Hematopoietic multipotent progenitor cell treated with erythropoietin and hydrocortisone succinate and interleukin-3 and kit ligand, for 4 days (in vitro differentiated cells): ENCODE measurements at regions not wholly inside any gene's neighbourhood (a gene's known extent, or its start where the extent isn't known, plus 50 kb on each side); places are given as distances from the start of the nearest gene placed in this dataset.
A peak's percentile ranks its signal among the peaks of the same experiment; 100 is the strongest.

ENCODE experiments used
- DNase-seq: peaks from one replicate; pipeline ENCODE4 v3.0.0-alpha.2; 2015

DNA sequence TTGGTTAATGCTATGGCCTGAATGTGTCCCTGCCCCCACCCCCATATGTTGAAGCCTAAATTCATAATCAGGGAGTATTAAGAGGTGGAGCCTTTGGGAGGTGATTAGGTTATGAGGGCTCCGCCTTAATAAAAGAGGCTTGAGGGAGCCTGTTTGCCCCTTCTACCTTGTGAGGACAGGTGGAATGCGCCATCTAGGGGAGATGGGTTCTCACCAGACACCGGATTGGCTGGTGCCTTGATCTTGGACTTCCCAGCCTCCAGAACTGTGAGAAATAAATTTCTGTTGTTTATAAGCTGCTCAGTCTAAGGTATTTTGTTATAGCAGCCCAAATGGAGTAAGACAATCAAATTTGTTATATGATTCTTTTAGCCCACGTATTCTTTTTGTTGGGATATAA lies 148.3 kb downstream of the PTCSC3 start:
- DNase-seq: peak; percentile 2

DNA sequence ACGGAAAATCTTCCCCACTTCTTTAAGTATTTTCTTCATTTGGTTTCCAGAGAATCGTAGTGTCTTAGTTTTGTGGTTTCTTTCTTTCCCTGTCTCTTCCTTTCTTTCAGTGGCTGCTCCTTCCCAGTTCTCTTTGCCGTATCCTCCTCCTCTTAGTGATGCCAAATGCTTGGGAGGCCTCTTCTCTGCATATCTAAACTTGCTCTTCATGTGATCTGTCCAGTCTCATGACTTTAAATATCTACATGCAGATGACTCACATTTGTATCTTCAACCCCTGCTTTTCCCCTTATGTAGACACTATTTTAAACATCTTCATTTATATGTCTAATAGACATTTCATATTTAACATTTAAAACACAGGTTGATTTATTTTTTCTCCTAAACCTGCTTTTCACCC lies 149.2 kb downstream of the PTCSC3 start:
- no peak for DNase-seq

DNA sequence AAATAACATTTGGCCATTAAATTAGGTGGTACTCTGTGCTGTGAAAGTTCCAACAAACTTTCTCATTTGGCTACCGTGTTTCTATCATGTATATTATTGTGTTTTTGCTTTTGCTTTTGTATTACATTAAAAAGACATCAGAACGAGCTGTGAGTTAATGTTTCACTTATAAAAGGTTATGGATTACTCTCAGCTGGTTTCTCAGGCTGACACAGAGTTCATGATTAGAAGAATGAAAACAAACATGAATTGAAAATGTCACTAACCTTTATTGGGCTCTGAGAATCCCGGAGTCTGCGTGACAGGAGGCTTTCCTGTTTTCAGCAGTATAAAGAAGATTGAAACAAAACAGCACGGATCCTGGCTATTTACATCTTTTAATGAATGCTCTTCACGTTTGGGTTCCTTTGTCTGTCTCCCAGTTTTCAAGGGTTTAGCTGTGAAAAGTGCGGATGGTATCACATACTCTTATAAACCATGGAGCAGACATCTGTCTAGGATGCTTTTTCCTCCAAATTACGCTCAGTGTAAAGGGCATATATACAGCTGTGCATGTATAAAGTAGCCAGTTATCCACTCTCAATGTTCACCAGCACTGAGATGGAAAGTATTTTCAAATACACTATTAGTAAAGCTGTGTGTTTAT lies 153.6 kb downstream of the PTCSC3 start:
- no peak for DNase-seq

DNA sequence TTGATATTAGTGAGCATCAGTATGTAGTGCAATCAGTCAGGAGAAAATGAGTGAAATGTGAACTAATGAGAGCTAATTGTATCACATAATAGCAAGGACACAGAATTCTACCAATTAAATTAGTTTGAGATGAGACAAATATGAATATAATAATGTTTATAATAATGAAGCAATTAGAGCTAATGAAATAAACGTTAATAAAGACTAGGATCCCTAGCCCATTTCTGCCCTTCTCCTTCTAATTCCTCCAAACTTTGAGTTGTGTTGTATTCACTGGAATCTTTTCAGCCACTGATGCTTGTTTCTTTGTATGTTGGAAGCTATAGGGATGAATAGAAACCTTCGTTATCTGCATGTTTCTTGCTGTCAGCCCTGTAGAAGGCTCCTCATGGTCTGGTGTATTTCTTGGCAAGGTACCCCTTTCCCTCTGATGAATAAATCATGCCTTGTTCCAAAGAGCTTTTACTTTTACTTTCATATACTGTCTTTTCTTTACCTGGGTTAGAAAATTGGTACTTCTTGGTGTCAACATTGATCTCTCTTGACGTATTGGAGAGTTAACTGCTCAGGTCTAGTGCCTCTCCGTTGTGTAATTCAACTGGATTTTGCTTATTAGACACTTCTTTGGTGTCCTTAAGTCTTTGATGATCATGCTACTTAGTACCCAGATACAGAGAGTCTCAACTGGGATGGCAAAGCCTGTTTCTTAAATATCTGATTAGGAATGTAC lies 154.8 kb downstream of the PTCSC3 start:
- DNase-seq: no peak

DNA sequence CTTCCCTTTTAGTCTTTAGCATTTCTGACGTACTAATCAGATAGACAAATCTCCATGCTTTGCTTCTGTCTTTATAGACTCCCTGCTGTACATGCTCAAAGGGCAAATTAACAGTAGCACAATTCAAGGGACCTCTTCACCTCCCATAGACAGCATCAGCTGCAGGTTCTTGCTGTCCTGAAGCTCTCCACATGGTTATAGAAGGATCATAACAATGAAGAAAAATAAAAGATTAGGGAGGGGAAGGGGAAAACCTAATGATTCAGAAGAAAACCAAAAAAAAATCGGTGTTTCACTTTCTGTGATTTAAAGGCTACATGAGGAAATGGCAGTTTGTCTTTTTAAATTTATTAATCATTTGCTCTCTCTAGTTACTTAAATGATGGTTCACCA lies 155.5 kb downstream of the PTCSC3 start:
- DNase-seq: no peak

DNA sequence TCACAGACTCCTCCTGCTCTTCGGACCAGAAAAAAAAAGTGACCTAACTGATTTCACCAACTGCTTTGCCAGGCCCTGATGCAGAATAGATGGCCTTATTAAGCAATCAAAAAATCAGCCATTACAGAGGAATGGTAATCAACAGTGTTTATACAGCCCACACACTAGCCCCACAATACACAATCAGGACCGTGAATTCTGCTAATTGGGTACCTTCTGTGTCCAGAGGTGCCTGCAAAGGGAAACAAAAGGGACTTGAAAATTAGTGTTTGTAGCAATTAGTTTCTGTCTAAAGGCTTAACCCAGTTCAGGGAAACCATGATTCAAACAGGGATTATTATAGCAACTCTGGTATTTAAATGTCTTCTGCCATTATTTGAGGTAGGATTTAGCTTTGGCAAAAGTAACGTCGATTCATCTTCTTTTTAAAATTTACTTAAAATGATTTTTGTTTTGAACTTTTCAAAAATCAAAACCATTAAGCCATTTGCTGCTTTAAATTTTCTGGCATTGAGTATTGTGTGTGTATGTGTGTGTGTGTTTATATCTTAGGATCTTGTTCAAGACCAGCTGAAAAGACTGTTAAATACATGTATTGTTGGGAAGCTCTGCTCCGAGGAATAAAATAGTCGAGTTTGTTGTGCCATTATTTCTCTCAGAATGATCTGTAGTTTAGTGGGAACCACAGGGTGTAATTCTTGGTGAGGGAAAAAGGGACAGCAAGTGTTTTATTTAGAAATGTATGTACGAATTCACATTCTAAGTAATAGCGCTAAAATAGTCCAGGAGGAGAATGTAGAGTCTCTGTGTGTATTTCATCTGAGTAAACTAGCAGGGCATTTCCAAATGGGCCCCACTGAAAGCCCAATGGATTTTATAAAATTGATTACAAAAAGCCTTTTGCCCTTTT lies 156.1 kb downstream of the PTCSC3 start:
- no peak for DNase-seq

DNA sequence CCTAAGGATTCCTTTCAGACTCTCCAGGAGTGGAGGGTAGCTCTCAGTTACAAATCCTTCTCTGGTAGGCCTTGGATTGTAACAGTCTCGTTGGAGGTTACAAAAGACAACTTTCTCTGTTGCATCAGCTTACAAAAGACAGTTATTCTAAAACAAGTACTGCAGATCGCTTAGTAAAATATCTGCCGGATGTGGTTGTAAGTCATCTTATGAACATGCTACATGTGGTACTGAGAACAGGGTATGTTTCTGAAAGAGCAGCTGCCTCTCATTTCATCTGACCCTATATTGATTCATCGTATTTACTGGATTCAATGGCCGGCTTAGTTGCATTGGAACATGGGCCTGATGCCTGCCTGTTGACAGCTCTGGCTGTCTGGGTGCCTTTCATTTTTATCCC lies 157.4 kb downstream of the PTCSC3 start:
- no peak for DNase-seq

DNA sequence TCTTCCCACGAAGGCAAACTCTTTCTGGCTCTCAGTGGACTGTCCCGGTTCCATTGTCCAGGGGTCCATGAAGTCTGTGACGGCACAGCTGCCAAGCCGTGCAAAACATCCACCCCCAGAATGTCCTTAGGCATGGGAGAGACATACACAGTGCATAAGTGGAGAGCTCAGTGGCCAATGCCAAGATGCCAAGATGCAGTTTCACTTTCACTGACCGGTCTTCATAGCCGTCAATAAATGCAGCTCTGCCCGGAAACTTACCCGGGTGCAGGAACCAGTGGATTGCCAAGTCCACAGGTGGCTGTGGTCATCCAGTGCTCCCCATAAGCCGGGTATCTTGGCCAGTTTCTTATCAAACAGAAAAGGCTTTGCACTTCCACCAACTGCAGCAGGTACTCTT lies 162.3 kb downstream of the PTCSC3 start:
- DNase-seq: no peak

DNA sequence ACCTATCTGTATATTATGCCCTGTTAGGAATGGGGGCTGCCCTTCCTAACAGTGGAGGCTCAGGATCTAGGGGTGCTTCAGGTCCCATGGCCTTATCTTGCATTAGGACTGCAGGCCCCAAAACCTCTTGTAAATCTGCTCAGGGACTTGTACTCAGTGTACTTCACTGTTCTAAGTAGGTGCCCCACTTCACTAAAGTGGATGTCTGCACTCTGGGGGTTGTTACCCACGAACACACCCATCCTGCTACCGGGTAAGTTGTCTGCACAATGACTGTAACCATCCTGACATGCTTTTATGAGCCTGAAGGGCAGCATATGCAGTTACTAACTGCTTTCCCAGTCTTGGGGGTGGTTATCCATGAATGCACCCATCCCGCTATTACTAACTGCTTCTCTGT lies 163.0 kb downstream of the PTCSC3 start:
- DNase-seq: no peak

DNA sequence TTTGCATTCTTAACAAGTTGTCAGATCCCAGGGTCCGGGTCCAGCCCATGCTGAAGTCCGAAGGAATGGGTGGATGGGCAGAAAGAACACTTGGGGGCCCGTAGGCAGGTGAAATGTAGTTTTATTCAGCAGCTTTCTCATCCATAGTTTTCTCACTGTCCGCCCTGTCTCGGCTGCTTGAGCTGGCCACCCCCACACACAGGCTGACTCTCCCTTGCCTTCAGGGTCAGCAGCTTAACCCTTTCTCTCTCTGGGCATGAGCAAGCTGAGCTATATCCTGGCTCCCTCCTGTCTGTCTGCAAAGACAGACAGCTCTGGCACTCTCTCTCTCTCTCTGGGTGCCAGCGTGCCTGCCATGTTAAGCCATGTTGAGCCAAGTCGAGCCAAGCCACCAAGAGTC lies 163.9 kb downstream of the PTCSC3 start:
- DNase-seq: no peak

DNA sequence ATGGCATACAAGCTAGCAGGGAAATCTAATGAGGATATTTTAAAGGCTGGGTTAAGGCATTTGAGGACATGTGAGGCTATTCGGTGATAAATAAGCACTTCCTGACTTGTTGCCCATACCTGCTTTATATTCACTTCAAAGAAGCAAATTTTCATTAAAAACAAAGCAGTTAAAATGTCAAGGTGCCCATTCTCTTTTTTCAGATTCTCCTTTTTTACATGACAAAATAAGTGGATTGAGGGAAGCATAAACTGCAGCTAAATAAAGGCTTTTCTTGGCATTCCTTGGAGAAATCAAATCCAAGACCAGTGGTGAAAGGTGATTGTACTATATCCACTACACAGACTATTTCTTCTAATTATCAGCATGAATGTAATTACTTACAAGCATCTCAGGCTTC lies 166.9 kb downstream of the PTCSC3 start:
- DNase-seq: no peak

DNA sequence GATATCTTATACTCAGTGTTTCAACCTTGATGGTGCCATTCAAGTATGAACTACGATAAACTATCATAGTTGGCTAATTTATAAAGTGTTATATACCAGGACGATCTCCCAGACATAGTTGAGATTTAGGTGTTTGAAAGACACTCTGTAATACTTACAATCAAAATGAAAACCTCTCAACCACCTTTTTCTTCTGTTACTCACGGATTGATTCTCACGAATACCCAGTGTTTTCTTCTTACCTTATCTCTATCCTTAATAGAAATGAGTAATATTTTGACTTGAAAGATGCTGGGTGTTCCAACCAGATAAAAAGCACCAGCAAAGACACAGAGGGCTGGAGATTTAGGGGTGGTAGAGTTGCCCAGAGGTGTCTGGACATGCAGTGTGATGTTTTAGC lies 169.9 kb downstream of the PTCSC3 start:
- DNase-seq: no peak

DNA sequence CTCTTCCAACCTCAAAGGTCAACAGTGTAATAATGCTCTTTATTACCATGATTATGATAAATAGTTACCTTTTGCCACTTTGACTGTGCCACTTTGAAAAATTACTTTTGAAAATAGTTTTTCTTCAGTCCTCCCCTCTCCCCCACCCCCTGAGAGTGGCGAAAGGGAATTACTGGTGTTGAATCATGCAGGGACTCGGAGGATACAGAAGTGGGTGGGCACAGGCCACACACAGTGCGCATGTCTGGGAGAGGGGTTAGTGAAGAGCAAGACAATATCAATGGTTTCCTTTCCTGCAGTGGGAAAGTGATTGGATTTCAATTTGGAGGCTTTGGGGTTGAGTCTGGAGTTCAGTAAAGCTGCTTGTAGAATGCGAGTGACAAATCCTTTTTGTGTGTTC lies 170.9 kb downstream of the PTCSC3 start:
- DNase-seq: no peak

DNA sequence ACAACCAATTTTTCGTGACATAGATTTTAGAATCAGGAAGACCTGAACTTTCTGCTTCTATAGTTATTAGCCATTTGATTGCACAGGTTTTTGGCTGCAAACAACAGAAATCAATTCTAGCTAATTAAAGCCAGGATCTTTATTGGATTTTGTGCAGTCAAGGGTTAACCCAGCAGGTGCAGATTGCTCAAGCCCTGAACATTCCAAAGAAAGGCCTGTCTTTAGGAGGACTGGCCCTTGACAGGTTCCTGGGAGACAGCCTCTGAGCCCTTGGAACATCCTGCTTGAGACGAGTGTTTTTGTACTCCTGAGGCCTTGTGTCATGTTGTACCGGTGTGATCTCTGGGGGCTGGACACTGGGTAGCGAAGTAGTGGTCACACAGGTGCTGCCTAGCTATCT lies 174.6 kb downstream of the PTCSC3 start:
- DNase-seq: no peak

DNA sequence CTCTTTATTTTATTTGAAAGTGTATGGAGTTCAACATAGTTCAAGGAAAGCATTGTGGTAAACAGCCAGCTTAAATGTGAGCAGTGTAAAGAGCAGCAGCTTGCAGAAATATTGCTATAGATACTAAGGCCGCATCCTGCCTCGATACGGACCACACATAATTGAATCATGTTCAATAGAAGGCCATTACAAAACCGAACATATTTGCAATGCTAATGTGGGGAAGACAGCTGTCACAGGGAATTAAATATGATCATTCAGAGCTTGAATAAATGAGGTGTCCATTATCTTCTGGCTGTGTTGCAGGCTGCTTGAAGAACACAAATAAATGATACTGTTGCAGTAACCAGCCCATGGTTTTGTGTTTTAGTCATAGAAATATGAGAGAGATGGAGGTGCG lies 173.2 kb downstream of the BRMS1L start:
- DNase-seq: no peak

DNA sequence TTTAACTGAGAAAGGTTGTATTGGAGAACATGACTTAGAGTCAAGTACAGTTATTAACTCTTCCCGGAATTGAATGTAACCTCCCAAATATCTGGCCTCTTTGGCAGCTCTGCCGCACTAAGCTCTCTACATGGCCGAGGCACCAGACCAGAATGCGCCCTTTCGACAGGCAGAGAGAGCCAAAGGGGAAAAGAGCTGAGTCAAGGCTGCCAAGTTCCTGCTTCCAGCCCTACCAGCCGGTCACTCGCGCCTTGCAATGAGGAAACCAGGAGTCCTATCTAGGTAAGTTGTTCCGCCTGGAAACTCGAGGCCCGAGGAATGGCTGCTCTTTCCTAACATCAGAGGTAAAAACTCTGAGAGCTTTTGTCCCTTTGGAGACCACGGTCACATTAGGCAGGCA lies 172.2 kb downstream of the BRMS1L start:
- DNase-seq: no peak

DNA sequence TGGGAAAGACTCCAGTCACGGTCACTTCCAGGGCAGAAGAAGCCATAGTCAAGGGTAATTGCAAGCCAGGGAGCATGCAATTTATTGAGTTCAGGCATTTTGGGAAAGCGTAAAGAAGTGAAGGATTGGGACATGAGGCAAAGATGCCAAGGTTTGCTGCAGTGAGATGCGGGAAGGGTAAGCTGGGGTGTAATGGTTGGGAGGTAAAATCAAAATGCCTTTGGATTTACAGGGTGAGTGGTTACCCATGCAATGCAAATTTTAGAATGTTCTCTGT lies 167.5 kb downstream of the BRMS1L start:
- DNase-seq: no peak

DNA sequence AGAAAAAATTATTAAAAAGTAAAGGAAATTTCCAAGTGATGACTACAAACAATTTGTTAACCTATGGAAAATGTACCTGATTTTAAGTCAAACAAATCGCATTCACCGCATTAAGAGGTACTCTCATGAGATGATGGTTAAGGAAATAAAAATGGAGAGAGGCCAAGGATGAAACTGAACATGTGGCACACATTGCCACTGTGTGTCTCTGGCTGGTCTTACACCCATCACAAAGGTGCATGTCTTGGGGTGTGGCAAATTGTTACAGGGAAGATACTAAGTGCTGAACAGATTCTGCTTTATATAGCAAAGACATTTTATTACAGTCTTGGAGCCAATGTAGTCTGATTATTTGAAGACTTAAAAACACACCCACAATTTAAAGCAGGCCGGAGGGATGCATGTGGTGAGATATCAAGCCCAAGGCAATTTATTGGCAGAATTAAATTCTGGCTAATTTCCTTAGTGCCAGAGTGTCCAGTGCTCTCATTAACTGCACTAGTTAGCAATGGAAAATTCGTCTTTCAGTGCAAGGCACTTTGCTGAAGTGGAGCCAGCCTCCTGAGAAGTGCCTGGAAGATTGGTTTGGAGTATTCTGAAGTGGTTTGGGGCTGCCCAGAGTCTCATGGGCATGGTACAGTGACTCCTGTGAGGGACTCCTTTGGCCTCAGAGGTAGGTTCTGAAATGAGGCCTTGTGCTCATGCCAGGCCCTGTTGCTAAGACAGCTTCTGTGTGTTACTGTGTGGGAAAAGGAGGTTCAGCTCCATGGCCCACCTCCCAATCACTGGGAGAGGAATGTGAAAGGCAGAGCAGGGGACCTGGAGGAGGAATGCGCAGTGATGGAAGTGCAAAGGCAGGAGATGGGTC lies 166.9 kb downstream of the BRMS1L start:
- DNase-seq: no peak

DNA sequence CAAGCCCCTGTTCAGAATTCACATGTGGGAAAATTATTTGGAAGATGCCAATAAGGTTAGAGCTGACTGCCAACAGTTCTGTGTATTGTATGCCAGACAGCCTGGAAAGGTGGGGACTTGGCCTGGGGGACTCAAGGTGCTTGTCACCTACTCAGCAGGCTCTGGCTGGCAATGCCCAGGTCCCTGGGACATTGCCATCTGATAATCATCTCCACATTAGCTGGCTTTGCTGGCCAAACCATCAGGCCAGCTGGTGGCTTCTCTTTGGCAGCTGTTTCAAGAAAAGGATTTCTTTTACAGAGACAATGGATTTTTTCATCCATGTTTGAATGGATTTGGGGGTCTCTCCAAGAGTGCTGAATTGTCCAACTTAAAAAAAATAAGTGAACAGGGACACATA lies 165.2 kb downstream of the BRMS1L start:
- no peak for DNase-seq

DNA sequence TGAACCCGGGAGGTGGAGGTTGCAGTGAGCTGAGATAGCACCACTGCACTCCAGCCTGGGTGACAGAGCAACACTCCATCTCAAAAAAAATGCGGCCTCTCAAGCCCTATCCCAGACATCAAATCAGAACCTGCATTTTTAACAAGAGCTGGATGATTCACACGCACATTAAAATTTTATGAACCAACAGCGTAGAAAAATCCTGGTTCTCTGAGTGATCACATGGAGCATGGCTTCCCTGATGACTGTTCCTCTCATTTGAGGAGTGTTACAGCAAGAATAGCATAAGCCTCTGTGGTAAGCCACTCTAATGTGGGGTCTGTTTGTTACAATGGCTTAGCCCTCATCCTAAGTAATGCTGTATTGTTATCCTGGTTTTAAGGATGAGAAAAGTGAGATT lies 163.6 kb downstream of the BRMS1L start:
- no peak for DNase-seq

DNA sequence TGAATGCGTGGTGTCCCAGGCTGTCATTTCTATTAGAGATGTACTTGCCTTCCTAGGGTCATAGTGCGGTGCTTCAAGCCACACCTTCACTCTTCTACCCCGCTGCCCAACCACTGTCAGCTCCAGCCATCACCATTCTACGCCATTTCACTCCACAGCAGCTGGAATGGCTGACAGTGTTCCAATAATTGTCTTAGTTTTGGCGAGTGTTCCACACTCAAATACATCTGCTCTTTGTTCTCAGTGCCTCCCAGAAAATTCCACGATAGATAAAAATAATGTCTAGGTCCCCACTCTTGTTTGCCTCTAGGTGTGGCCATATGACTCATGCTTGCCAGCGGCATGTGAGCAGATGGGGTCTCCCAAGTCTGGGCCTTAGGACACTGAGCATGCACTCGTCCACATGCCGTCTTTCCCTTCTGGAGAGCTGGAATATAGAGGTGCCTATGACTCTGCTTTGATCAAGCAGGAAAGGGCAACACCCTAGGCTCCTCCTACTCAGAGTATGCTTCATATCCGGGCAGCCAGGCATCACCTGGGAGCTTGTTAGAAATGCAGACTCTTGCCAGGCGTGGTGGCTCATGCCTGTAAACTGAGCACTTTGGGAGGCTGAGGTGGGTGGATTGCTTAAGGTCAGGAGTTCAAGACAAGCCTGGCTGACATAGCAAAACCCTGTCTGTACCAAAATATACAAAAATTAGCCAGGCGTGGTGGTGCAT lies 163.0 kb downstream of the BRMS1L start:
- no peak for DNase-seq

DNA sequence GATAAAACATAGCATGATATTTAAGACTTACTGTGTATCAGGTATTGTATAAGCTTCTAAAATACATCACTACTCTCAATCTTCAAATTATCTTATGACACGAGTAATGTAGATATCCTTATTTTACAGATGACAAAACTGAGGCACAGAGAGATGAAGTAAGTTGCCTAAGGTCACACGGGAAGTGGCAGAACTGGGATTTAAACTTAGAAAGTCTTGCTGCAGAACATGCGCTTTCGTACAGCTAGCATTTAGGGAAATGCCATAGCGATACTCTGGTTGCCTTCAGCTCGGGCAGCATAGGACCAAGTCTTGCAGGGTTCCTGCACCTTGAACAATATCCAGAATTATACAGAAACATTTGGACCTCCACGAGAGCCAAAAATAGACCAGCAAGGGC lies 162.4 kb downstream of the BRMS1L start:
- no peak for DNase-seq

DNA sequence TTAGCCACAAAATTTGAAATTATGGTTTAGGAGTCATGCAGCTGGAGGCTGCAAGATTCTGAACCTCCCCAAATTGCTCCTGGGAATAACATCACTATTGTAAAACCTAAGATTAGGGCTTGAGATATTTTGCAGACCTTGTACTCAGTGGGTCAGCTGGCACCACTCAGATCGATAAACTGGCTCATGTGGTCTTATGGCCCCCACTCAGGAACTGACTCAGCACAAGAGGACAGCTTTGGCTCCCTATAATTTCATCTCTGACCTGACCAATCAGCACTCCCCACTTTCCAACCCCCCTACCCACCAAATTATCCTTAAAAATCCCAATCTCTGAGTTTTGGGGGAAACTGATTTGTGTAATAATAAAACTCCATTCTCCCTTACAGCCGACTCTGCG lies 161.6 kb downstream of the BRMS1L start:
- no peak for DNase-seq
